ENCODE measurements at regions not wholly inside any gene's neighbourhood (a gene's known extent, or its start where the extent isn't known, plus 50 kb on each side); places are given as distances from the start of the nearest gene placed in this dataset.

GRCh38 chr13:82698941-82699340, 1183.3 kb downstream of the SLITRK1 start:
- no peak for TF ChIP-seq EZH2 (IDR thresholded peaks at IDR 0.05; ENCODE audit: borderline replicate concordance, insufficient read depth, low read depth, low read length, poor library complexity, severe bottlenecking)
- TF ChIP-seq, protein P1, sequence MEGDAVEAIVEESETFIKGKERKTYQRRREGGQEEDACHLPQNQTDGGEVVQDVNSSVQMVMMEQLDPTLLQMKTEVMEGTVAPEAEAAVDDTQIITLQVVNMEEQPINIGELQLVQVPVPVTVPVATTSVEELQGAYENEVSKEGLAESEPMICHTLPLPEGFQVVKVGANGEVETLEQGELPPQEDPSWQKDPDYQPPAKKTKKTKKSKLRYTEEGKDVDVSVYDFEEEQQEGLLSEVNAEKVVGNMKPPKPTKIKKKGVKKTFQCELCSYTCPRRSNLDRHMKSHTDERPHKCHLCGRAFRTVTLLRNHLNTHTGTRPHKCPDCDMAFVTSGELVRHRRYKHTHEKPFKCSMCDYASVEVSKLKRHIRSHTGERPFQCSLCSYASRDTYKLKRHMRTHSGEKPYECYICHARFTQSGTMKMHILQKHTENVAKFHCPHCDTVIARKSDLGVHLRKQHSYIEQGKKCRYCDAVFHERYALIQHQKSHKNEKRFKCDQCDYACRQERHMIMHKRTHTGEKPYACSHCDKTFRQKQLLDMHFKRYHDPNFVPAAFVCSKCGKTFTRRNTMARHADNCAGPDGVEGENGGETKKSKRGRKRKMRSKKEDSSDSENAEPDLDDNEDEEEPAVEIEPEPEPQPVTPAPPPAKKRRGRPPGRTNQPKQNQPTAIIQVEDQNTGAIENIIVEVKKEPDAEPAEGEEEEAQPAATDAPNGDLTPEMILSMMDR (IDR thresholded peaks at IDR 0.05), result no peak
